Bone marrow (tissue), 2 donors: ENCODE measurements at regions not wholly inside any gene's neighbourhood (a gene's known extent, or its start where the extent isn't known, plus 50 kb on each side); places are given as distances from the start of the nearest gene placed in this dataset.
A peak's percentile ranks its signal among the peaks of the same experiment; 100 is the strongest.

Experiments used
- DNase-seq, 2 donors: peaks; one replicate each; lab custom pipeline; 2025; lab: John Stamatoyannopoulos, UW

DNA sequence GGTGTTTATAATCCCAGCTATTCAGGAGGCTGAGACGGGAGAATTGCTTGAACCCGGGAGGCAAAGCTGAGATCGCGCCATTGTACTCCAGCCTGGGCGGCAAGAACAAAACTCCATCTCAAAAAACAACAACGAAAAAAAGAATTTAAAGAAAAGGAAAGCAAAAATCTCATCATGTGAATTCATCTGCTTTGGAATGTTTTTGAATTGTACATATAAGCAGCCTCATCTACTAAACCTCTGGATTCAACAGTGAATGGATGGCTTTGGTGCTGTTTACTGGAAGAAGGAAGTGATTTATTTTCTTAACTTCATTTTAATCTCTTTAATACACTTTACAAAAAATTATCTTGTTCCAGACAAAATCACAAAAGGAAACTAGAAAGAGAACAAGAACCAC lies 51.8 kb upstream of the PNRC1 start:
- DNase-seq = no peak

DNA sequence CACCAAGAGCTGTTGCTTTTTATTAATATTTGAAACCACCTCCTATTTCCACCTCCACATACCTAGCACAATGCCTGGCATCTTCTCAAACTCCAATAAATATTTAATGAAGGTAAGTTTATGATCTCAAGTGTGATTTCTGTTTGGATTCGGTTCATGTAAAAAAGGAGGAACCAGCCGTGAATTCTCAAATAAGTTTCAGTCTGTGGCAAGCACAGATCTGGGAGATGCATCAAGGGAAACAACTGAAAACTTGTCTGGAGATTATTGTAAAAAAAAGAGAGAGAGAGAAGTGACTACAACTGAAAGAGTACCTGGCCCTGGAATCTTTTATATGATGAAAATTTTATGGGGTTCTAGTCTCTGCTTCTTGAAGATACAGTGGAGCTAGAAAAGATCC lies 52.8 kb upstream of the PNRC1 start:
- DNase-seq = no peak

- DNase-seq = no peak
Observed at GRCh38 chr6:89026151-89026550, 54.4 kb upstream of the PNRC1 start.

DNA sequence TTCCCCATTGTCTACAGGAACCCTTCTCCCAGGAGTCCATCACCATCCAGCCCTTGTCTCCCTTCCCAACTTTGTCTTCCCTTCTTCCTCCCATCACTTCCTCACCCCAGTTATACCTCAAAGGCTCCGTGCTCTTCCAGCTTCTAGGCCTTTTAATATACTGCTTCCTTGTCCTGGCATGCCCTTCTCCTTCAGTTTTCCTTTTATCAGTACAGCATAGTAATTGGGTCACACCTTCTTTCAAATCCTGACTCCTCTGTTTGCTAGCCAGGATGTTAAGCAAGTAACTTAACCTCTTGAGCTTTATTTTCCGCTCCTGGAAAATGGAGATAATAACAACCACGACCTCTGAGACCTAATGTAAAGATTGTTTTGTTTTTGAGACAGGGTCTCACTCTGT lies 54.9 kb upstream of the PNRC1 start:
- DNase-seq = no peak

- DNase-seq = no peak
Observed at GRCh38 chr6:89024456-89024855, 56.1 kb upstream of the PNRC1 start.

DNA sequence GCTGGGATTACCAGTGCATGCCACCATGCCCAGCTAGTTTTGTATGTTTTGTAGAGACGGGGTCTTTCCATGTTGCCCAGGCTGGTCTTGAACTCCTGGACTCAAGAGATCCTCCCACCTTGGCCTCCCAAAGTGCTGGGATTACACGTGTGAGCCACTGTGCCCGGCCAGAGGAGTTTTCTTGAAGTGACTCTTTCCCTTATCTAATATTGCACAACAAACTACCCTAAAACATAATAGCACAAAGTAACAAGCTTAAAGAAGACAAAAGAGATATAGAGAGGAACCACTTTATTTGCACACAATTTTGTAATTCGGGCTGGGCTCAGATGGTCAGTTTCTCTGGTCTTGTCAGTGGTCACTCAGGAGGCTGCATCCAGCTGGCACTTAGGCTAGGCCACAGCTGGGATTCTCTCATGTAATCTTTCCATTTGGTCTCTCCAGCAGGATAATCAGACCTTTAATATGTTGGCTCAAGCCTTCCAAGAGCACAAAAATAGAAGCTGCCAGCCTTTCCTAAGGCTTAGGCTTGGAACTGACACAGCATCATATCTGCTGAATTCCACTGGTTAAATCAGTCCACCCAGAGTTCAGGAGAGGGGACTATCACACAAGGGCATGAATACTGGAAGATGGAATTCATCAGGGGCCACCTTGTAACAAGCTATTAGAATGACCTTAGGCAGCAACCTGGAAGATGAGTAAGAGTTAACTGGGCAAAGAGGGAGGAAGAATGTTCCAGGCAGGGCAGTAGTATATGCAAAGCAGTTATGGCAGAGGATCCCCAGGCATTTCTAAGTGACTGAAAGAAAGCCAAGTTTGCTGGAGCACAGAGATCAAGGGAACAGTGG lies 56.7 kb upstream of the PNRC1 start:
- DNase-seq = no peak

DNA sequence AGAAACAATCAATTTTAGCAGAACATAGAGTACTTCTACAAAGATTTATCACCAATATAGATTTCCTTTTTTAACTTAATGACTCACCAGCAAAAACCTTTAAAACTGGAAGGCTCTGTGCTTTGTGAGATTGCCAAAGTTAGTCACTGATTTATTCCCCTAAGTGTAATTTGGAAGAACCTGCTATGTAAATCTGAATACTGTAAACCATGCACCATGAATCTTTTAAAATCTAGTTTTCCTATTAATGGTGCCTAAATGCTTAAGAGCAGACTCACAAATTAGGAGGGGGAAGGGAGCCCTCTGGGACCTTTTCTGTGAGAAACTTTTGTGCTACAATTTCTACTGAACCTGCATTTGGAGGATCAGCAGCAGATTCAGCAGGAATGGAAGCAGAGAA lies 57.8 kb upstream of the PNRC1 start:
- DNase-seq = peak in 1 of 2 donors; percentile 10

DNA sequence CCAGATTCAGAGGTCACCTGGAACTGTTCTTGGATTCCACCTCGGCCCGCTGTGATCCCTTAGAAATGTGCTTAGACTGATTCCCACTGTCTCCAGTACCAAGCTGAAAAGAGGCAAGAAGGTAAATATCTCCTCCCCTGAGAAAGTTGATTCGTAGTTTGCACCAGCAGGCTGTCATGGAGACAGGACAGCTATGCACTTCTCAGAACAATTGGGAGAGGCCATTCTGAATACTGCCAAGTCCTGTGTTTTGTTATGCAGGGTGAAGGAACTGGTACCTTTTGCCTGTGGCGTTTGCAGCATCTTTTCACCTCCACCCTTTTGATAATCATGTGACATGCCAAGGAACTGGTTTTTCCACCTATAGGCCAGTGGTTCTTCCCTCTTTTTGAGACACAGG lies 58.2 kb upstream of the RNGTT start:
- DNase-seq = no peak

GRCh38 chr6:89015971-89016370 lies 52.6 kb upstream of the RNGTT start:
- DNase-seq = no peak

- DNase-seq = no peak
Observed at GRCh38 chr6:89013438-89013837, 50.0 kb upstream of the RNGTT start.
